Mesendoderm (in vitro differentiated cells): ENCODE measurements at regions not wholly inside any gene's neighbourhood (a gene's known extent, or its start where the extent isn't known, plus 50 kb on each side); places are given as distances from the start of the nearest gene placed in this dataset.

ENCODE experiments used
- DNase-seq: peaks from one replicate; pipeline ENCODE4 v3.0.0; 2013
- H2AK5ac ChIP-seq: 2 replicates; pipeline ENCODE4 v1.6.1; 2013; ENCODE audit warnings: low read length, inconsistent platforms
- H2BK120ac ChIP-seq: 2 replicates; pipeline ENCODE4 v1.6.1; 2013; ENCODE audit warnings: low read depth, mild to moderate bottlenecking, low read length, moderate library complexity, mixed read lengths
- H2BK15ac ChIP-seq: replicated peaks from 2 replicates; pipeline ENCODE4 v1.6.1; 2013; ENCODE audit warnings: low read depth, mild to moderate bottlenecking, moderate library complexity
- H2BK5ac ChIP-seq: 2 replicates; pipeline ENCODE4 v1.6.1; 2013; ENCODE audit warnings: low read length, inconsistent platforms
- H3K18ac ChIP-seq: 2 replicates; pipeline ENCODE4 v1.6.1; 2013; ENCODE audit warnings: mild to moderate bottlenecking, low read length, mixed read lengths
- H3K23ac ChIP-seq: one replicate; pipeline ENCODE4 v1.6.1; 2013; ENCODE audit warnings: low read length
- H3K27ac ChIP-seq: 2 replicates; pipeline ENCODE4 v1.5.1; 2013; ENCODE audit warnings: low read depth, mild to moderate bottlenecking, inconsistent platforms, low read length, moderate library complexity
- H3K27me3 ChIP-seq: 2 replicates; pipeline ENCODE4 v1.6.1; 2013; ENCODE audit warnings: low read length, control low read depth, mild to moderate bottlenecking, inconsistent platforms; ENCODE audit not compliant: insufficient read depth, poor library complexity
- H3K36me3 ChIP-seq: 2 replicates; pipeline ENCODE4 v1.6.1; 2013; ENCODE audit warnings: low read length, inconsistent platforms; ENCODE audit not compliant: control insufficient read depth, insufficient read depth
- H3K4ac ChIP-seq: one replicate; pipeline ENCODE4 v1.6.1; 2013; ENCODE audit warnings: low read depth, mild to moderate bottlenecking, low read length, moderate library complexity
- H3K4me1 ChIP-seq: 2 replicates; pipeline ENCODE4 v1.6.1; 2013; ENCODE audit warnings: low read depth, low read length, inconsistent platforms; ENCODE audit not compliant: control insufficient read depth
- H3K4me2 ChIP-seq: 2 replicates; pipeline ENCODE4 v1.6.1; 2013; ENCODE audit warnings: low read length
- H3K4me3 ChIP-seq: 2 replicates; pipeline ENCODE4 v1.5.1; 2013; ENCODE audit warnings: mild to moderate bottlenecking, low read length
- H3K56ac ChIP-seq: one replicate; pipeline ENCODE4 v1.6.1; 2013; ENCODE audit warnings: low read length
- H3K79me1 ChIP-seq: 2 replicates; pipeline ENCODE4 v1.6.1; 2013; ENCODE audit warnings: low read length, inconsistent platforms
- H3K79me2 ChIP-seq: 2 replicates; pipeline ENCODE4 v1.6.1; 2013; ENCODE audit warnings: mild to moderate bottlenecking, low read length; ENCODE audit not compliant: control insufficient read depth, insufficient read depth
- H3K9ac ChIP-seq: 2 replicates; pipeline ENCODE4 v1.6.1; 2013; ENCODE audit warnings: low read length, inconsistent platforms
- H4K5ac ChIP-seq: one replicate; pipeline ENCODE4 v1.6.1; 2013; ENCODE audit warnings: low read length
- H4K8ac ChIP-seq: one replicate; pipeline ENCODE4 v1.6.1; 2013; ENCODE audit warnings: low read depth, mild to moderate bottlenecking, control low read depth, low read length, moderate library complexity
- WGBS: extraction: QIAGEN DNeasy Blood & Tissue Kit; methylation state at CpG from one replicate; pipeline ENCODE4 v1.1.7; 2013; ENCODE audit warnings: low lambda C conversion rate, missing lambda C conversion rate; ENCODE audit not compliant: insufficient coverage; ENCODE audit errors: extremely low coverage; 5-methylcytosine and 5-hydroxymethylcytosine counted together

DNA sequence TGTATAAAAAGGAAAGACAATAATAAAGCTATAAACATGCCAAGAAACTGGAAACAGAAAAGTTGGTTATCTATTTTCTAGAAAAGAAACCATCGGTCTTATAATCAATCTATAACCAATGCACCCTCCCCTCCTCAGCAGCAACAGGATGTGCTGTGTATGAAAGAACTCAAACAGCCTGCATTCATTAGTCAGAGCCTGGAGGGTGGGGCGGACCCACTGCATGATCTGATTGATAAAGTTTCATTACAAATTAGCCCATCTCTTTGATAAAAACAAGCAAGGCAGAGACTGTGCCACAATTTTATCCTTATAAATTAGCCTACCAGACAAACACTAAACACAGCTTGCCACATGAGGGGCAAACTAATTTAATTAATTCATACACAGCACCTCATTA, 448.1 kb downstream of the BCAT1 start:
- Histone ChIP-seq H2AK5ac (no peak overlapping the region), H3K9ac (no peak overlapping the region), H2BK120ac (no peak overlapping the region), H2BK15ac (no peak overlapping the region), H3K18ac (no peak overlapping the region), H2BK5ac (no peak overlapping the region), H4K8ac (no peak overlapping the region), H3K79me2 (no peaks in the 10 kb centered on the region), H3K79me1 (no peaks in the 10 kb centered on the region), H3K27ac (no peak overlapping the region), H3K56ac (no peak overlapping the region), H3K27me3 (no peaks in the 10 kb centered on the region), H3K4me2 (no peak overlapping the region), H3K36me3 (no peaks in the 10 kb centered on the region), H3K23ac (no peak overlapping the region), H3K4me3 (no peak overlapping the region), H4K5ac (no peak overlapping the region), H3K4me1 (peaks cover 2% of the 10 kb centered on the region), H3K4ac (no peak overlapping the region)
- WGBS: no CpG with 5 or more reads among the region's 2 CpGs
- peak; percentile 11 for DNase-seq

DNA sequence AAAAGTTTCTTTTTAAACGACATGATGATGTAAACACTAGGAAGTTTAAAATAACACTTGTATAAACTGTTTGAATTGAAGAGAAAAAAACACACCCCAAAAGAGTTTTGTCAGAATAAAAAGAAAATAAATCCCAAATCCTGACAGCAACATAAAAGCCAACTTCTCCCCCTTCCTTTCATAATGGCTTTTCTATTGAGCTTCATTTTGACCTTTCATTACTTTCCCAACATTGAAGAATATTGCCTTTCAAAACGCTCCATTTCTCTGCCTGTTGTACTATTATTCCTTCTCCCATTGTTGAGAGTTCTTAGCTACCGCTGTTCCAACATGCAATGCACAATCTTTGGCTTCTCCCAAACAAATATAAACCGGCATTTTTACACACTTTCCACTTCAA, 448.5 kb downstream of the BCAT1 start:
- H3K4ac ChIP-seq: no peak overlapping the region
- no peak for DNase-seq
- no peak overlapping the region for H3K9ac ChIP-seq
- H3K27ac ChIP-seq: no peak overlapping the region
- no CpG with 5 or more reads among the region's 4 CpGs for WGBS
- no peak overlapping the region for H3K4me3 ChIP-seq
- no peak overlapping the region for H2BK15ac ChIP-seq
- no peaks in the 10 kb centered on the region for H3K79me1 ChIP-seq
- no peaks in the 10 kb centered on the region for H3K27me3 ChIP-seq
- H3K18ac ChIP-seq: no peak overlapping the region
- H3K4me2 ChIP-seq: no peak overlapping the region
- H3K4me1 ChIP-seq: peaks cover 2% of the 10 kb centered on the region
- no peak overlapping the region for H2AK5ac ChIP-seq
- H4K8ac ChIP-seq: no peak overlapping the region
- no peak overlapping the region for H2BK120ac ChIP-seq
- H4K5ac ChIP-seq: no peak overlapping the region
- H2BK5ac ChIP-seq: no peak overlapping the region
- no peak overlapping the region for H3K56ac ChIP-seq
- H3K23ac ChIP-seq: no peak overlapping the region
- no peaks in the 10 kb centered on the region for H3K79me2 ChIP-seq
- H3K36me3 ChIP-seq: no peaks in the 10 kb centered on the region

DNA sequence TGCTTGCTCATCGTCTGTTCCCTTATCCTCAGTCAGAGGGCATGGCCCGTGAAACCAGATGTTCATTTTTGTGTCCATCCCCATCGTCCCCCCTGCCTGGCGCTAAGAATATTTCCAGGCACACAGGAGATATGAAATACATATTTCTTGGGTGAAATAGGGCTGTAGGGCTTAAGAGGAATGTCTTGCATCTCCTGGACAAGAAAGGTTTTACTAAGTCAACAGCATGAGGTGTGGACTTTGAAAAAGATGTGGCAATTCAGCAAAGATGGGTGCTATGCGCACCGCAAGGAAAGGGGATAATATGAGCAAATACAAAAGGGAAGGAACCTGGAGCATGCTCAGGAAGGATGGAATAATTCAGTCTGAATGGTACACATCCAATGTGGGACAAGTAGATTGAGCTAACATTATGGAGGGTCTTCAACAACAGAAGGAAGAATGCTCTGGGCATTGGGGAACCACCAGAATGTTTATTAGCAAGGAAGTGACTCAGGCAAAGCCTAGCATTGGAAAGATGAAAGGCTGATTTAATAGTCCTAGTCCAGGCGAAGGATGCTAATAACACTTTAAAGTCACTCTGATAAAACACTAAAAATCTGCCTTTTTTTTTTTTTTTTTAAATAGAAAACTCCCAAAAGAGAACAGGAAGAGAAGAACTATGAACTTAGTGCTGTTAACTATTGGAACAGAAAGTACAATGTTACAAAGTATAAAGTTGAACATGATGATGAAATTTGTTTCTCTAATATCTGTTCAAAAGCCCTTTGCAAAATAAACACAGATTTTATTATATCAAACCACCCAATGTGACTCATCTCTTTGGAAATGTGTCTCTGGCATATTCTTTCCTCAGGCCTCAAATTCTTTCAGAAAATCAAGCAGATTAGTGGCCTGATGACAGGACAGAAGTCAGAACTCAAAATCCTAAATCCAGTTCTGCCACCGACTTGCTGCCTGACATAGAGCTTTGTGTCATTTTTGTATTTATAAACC, 449.5 kb downstream of the BCAT1 start:
- no peak overlapping the region for H3K23ac ChIP-seq
- H2BK15ac ChIP-seq: no peak overlapping the region
- no peak overlapping the region for H2BK120ac ChIP-seq
- H3K36me3 ChIP-seq: no peaks in the 10 kb centered on the region
- H3K4me1 ChIP-seq: no peaks in the 10 kb centered on the region
- WGBS: no CpG with 5 or more reads among the region's 8 CpGs
- H3K79me2 ChIP-seq: no peaks in the 10 kb centered on the region
- H4K8ac ChIP-seq: no peak overlapping the region
- no peak overlapping the region for H4K5ac ChIP-seq
- H3K4me3 ChIP-seq: no peak overlapping the region
- no peak for DNase-seq
- H3K4me2 ChIP-seq: no peak overlapping the region
- H3K79me1 ChIP-seq: no peaks in the 10 kb centered on the region
- H3K18ac ChIP-seq: no peak overlapping the region
- no peak overlapping the region for H2BK5ac ChIP-seq
- H2AK5ac ChIP-seq: no peak overlapping the region
- no peak overlapping the region for H3K9ac ChIP-seq
- no peak overlapping the region for H3K27ac ChIP-seq
- no peak overlapping the region for H3K56ac ChIP-seq
- H3K27me3 ChIP-seq: no peaks in the 10 kb centered on the region
- H3K4ac ChIP-seq: no peak overlapping the region

DNA sequence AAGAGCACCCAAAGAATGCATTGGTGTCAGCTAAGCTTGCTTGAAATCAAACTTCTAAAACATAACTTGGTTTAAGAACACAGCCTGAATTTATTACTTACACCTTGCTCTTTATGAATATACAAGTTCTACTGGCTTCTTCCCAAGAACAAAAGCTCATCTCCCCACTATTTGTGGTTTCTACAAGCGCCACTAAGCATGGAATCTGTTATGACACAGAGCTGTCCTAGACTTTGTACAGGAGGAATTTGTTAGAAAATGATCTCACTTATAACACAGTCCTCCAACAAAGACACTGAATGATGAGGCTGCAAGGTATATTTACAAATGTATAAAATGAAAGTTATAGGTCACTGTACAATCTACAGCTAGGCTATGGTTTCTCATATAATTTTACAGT, 452.1 kb downstream of the BCAT1 start:
- Histone ChIP-seq H2BK120ac (no peak overlapping the region), H3K23ac (no peak overlapping the region), H3K56ac (no peak overlapping the region), H3K4ac (no peak overlapping the region), H4K8ac (no peak overlapping the region), H3K79me1 (no peaks in the 10 kb centered on the region), H2BK15ac (no peak overlapping the region), H2AK5ac (no peak overlapping the region), H3K79me2 (no peaks in the 10 kb centered on the region), H3K27ac (no peak overlapping the region), H3K9ac (no peak overlapping the region), H3K4me3 (no peak overlapping the region), H3K27me3 (no peaks in the 10 kb centered on the region), H2BK5ac (no peak overlapping the region), H3K4me2 (no peak overlapping the region), H3K18ac (no peak overlapping the region), H4K5ac (no peak overlapping the region), H3K36me3 (no peaks in the 10 kb centered on the region), H3K4me1 (no peaks in the 10 kb centered on the region)
- no peak for DNase-seq
- no CpG with 5 or more reads among the region's 1 CpG for WGBS

DNA sequence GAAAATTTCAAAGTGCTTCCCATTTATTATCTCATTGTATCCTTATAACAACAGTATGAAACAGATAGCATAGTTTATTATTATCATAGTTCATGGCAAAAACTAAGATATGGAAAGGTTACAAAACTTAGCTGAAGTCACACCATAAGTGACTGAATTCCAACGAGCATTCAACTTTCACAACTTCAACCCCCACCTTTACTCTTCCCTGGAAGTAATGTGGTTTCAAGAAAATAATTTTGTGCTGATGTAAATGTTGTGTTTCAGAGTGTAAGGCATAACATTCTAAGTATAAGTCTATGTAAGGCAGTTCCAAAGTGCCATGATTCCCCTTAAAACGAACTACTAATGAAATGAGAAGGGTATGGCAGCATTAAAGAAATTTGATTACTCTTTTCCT, 454.5 kb downstream of the BCAT1 start:
- H3K27ac ChIP-seq: no peak overlapping the region
- no peak overlapping the region for H3K9ac ChIP-seq
- no peak overlapping the region for H2AK5ac ChIP-seq
- no peaks in the 10 kb centered on the region for H3K36me3 ChIP-seq
- DNase-seq: no peak
- H3K56ac ChIP-seq: no peak overlapping the region
- no peak overlapping the region for H4K8ac ChIP-seq
- no peak overlapping the region for H3K4ac ChIP-seq
- no peak overlapping the region for H4K5ac ChIP-seq
- no peaks in the 10 kb centered on the region for H3K4me1 ChIP-seq
- H3K23ac ChIP-seq: no peak overlapping the region
- no peak overlapping the region for H2BK120ac ChIP-seq
- H3K27me3 ChIP-seq: no peaks in the 10 kb centered on the region
- H3K4me2 ChIP-seq: no peak overlapping the region
- H3K18ac ChIP-seq: no peak overlapping the region
- H3K79me1 ChIP-seq: no peaks in the 10 kb centered on the region
- H2BK5ac ChIP-seq: no peak overlapping the region
- no CpG with 5 or more reads among the region's 2 CpGs for WGBS
- no peak overlapping the region for H3K4me3 ChIP-seq
- no peak overlapping the region for H2BK15ac ChIP-seq
- no peaks in the 10 kb centered on the region for H3K79me2 ChIP-seq
